GM06990 (cell line): ENCODE measurements at regions not wholly inside any gene's neighbourhood (a gene's known extent, or its start where the extent isn't known, plus 50 kb on each side); places are given as distances from the start of the nearest gene placed in this dataset.

Source experiments
- DNase-seq: peaks from one replicate; pipeline ENCODE4 v3.0.0-alpha.2; 2011; ENCODE audit not compliant: insufficient read length; ENCODE audit errors: extremely low read depth
- H3K27me3 ChIP-seq: replicated peaks from 2 replicates; pipeline ENCODE4 v1.6.0; 2011; ENCODE audit warnings: low read length; ENCODE audit not compliant: control insufficient read depth, insufficient read depth
- H3K36me3 ChIP-seq: 2 replicates; pipeline ENCODE4 v1.5.1; 2011; ENCODE audit warnings: low read length; ENCODE audit not compliant: control insufficient read depth, insufficient read depth
- H3K4me3 ChIP-seq: replicated peaks from 2 replicates; pipeline ENCODE4 v1.5.1; 2011; ENCODE audit warnings: low read depth, mild to moderate bottlenecking, control low read depth, low read length
- TF ChIP-seq, protein P1 (sequence below): IDR thresholded peaks from 2 replicates; pipeline ENCODE4 v1.5.1; 2011; ENCODE audit warnings: low read length, control low read depth, mild to moderate bottlenecking, inconsistent platforms; ENCODE audit not compliant: insufficient read depth, poor library complexity, severe bottlenecking

DNA sequence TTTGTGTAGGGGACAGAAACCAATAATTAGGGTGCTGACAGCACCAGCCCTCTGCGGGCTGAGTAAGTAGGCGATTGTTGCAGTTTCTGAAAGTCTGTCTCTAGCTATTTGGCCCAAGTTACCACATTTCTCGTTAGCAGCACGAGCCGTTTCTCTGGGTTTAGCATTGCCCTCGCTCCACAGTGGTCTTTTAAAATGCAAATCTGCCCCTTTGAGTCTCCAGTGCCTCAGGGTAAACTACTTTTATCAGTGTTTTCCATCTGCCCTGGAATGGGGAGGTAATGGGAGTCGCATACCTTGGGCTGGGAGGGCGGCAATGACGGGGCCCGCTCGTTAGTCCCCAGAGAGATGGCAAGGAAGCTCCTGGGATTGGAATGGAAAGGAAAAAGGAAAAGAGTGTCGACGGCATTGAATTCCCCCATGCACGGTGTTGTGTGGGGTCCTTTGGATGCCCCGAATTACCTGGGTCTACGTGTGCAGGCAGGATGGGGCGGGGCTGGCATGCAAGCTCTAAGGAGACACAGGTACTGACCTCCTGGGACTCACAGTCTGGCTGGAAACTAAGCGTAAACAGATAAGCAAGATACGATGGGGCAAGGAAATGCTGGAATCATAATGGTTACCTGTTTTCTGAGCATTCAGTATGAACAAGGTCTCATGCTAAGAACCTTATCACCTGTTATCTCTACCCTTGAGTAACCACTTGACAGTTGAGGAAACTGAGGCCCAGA, 131.8 kb upstream of the MAP1LC3B2 start:
- Histone ChIP-seq H3K27me3 (no peaks in the 10 kb centered on the region), H3K4me3 (no peak overlapping the region), H3K36me3 (no peaks in the 10 kb centered on the region)
- DNase-seq: no peak
- TF ChIP-seq, protein P1, sequence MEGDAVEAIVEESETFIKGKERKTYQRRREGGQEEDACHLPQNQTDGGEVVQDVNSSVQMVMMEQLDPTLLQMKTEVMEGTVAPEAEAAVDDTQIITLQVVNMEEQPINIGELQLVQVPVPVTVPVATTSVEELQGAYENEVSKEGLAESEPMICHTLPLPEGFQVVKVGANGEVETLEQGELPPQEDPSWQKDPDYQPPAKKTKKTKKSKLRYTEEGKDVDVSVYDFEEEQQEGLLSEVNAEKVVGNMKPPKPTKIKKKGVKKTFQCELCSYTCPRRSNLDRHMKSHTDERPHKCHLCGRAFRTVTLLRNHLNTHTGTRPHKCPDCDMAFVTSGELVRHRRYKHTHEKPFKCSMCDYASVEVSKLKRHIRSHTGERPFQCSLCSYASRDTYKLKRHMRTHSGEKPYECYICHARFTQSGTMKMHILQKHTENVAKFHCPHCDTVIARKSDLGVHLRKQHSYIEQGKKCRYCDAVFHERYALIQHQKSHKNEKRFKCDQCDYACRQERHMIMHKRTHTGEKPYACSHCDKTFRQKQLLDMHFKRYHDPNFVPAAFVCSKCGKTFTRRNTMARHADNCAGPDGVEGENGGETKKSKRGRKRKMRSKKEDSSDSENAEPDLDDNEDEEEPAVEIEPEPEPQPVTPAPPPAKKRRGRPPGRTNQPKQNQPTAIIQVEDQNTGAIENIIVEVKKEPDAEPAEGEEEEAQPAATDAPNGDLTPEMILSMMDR: no peak

DNA sequence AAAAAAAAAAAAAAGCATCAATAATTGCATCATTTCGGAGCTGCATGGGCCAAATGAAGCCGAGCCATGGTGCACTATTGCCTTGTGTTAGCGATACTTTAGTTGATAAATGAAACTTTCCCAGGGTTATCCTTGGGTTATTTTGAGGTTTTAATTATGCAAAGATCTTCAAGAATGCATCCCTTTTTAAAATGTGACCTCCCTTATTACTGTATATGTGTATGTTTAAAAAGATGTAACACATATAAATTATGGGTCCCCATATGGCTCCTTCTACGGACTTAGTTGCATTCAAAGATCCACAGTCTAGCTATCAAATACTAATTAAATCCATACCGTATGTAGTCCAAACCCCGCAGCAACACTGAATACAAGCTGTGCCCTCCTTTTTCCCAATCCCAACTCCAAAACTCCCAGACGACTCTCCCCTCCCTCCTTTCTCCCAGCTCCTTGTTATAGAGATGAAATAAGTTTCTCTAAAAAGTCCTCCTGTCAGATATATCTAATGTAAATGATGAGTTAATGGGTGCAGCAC, 129.3 kb upstream of the MAP1LC3B2 start:
- Histone ChIP-seq H3K27me3 (no peaks in the 10 kb centered on the region; the same call in none of the 2 replicates), H3K4me3 (no peak overlapping the region), H3K36me3 (no peaks in the 10 kb centered on the region)
- TF ChIP-seq, protein P1: no peak
- DNase-seq: no peak

DNA sequence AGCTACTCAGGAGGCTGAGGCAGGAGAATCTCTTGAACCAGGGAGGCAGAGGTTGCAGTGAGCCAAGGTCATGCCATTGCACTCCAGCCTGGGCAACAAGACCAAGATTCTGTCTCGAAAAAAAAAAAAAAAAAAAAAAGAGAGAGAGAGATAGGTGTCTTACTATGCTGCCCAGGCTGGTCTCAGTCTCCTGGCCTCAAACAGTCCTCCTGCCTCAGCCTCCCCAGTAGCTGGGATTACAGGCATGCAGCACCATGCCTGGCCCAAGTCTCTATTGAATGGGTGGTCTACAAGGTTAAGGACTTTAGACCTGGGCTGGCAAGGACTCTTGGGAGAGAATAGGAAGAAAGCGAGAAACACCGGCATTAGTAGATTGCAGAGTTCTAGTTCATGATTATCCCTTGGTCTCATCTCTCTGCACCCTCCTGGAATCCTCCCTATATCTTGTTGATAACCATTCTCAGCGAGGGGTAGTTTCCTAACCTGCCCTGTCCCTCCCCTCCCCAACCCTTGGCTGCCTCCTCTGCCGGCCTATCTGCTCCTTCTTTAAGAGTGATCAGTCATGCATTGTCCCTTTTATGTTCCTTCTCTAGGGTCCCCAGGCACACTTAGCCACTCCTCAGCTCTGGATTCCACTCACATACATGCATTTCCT, 128.1 kb upstream of the MAP1LC3B2 start:
- no peak for DNase-seq
- TF ChIP-seq, protein P1: no peak
- H3K27me3 ChIP-seq: no peaks in the 10 kb centered on the region; the same call in none of the 2 replicates
- no peak overlapping the region for H3K4me3 ChIP-seq
- no peaks in the 10 kb centered on the region for H3K36me3 ChIP-seq

DNA sequence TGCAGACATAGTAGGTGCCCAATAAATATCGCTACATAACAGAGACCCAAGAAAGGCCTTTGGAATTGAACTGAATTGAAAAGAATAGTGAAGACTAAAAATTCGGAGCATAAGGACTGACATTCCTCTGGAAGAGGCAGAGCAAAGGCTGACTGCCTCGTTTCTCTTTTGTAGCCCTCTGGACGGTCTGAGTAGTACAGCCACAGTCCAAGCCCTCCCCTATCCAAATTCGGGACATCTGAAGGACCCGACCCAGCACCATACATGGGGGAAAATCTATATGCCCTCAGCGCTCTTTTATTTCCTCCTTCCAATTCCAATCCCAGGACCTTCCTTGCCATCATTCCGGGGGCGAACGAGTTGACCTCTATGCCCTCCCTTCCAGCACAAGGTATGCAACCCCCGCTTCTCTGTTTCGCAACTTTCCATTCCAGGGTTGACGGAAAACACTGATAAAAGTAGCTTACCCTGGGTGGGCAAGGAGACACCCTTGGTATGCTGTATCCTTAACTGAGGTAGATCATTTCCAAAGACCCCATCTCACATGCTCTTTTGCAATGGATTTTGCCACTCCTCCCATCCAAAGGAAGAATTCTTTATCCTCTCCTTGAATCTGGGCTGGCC, 127.4 kb upstream of the MAP1LC3B2 start:
- no peaks in the 10 kb centered on the region; the same call in none of the 2 replicates for H3K27me3 ChIP-seq
- no peak for DNase-seq
- H3K4me3 ChIP-seq: no peak overlapping the region
- TF ChIP-seq, protein P1: no peak
- H3K36me3 ChIP-seq: no peaks in the 10 kb centered on the region

DNA sequence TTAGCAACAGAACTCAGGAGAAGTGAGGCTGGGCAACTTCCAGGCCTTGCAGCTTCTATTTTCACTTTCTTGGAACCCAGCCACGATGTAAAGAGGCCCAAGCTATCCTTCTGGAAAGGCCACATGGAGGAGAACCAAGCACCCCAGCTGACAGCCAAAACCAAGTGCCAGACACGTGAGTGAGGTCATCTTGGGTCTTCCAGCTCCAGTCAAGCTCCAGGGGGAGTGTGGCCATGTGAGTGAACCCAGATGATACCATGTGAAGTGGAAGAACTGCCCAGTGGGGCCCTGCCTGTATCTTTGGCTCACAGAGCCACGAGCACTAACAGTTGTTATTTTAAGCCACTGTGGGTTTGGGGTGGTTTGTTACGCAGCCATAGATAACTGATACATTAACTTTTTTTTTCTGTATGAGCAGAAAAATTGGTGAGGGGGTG, 126.8 kb upstream of the MAP1LC3B2 start:
- TF ChIP-seq, protein P1: no peak
- Histone ChIP-seq H3K36me3 (no peaks in the 10 kb centered on the region), H3K27me3 (no peaks in the 10 kb centered on the region; the same call in none of the 2 replicates), H3K4me3 (no peak overlapping the region)
- no peak for DNase-seq
